GM12878 (cell line): ENCODE measurements at regions not wholly inside any gene's neighbourhood (a gene's known extent, or its start where the extent isn't known, plus 50 kb on each side); places are given as distances from the start of the nearest gene placed in this dataset.

Experiments
- ATAC-seq: fragments of 200-7000 bp; cut with Tn5 transposase; 3 replicates; pipeline ENCODE4 v1.9.1; 2020; ENCODE audit warnings: mild to moderate bottlenecking, moderate library complexity
- BruUV-seq: library from RNA; stranded (reverse); fragments of 400-500 nt; replicated peaks from 2 replicates; lab custom pipeline; 2021; lab: Mats Ljungman, UMichigan
- CTCF ChIA-PET: fragments of 300-600 bp; sonication (Branson Sonifier 250); formaldehyde crosslinking; extraction: SDS; loops from one replicate; lab custom pipeline; 2021; ENCODE audit warnings: inconsistent platforms; lab: Yijun Ruan, JAX
- POLR2A ChIA-PET: fragments of 350-600 bp; formaldehyde crosslinking; extraction: SDS; loops from one replicate; lab custom pipeline; 2021; ENCODE audit warnings: inconsistent platforms; lab: Charles Lee
- RAD21 ChIA-PET: fragments of 300-600 bp; sonication (Branson Sonifier 250); formaldehyde crosslinking; loops from one replicate; lab custom pipeline; 2023; ENCODE audit warnings: antibody characterized with exemption; ENCODE audit not compliant: unreplicated experiment; lab: Charles Lee
- SMC1A ChIA-PET: fragments of 300-600 bp; sonication (Branson Sonifier 250); formaldehyde crosslinking; loops from one replicate; lab custom pipeline; 2023; ENCODE audit not compliant: unreplicated experiment, uncharacterized antibody; lab: Charles Lee
- DNase-seq: peaks from one replicate; pipeline ENCODE4 v3.0.0-alpha.2; 2011; ENCODE audit warnings: low read depth, low spot score
- FAIRE-seq: peaks from 3 replicates; lab custom pipeline; 2011; peaks lifted over from hg19 to GRCh38; lab: Jason Lieb, UNC
- H2AFZ ChIP-seq: 2 replicates; pipeline ENCODE4 v1.6.0; 2011; ENCODE audit warnings: low read depth, low read length, control low read depth; ENCODE audit not compliant: control insufficient read depth
- H3K27ac ChIP-seq: 2 replicates; pipeline ENCODE4 v1.5.1; 2011; ENCODE audit warnings: control low read depth; ENCODE audit not compliant: control insufficient read depth, insufficient read depth
- H3K27me3 ChIP-seq, 2 experiments: replicated peaks in 1 of 2; 2 replicates each; pipeline versions ENCODE4 v1.6.0 to v1.6.1; 2011; ENCODE audit warnings: low read length in 1 of 2; ENCODE audit not compliant: control insufficient read depth in 2 of 2, insufficient read depth in 2 of 2
- H3K36me3 ChIP-seq, 2 experiments: 2 replicates each; pipeline ENCODE4 v1.5.1; 2011; ENCODE audit warnings: low read length in 1 of 2; ENCODE audit not compliant: control insufficient read depth in 2 of 2, insufficient read depth in 2 of 2
- H3K4me1 ChIP-seq: 2 replicates; pipeline ENCODE4 v1.6.1; 2011; ENCODE audit warnings: mild to moderate bottlenecking, low read length, moderate library complexity, mixed read lengths; ENCODE audit not compliant: control insufficient read depth, insufficient read depth
- H3K4me2 ChIP-seq: 2 replicates; pipeline ENCODE4 v1.6.0; 2011; ENCODE audit warnings: control low read depth; ENCODE audit not compliant: control insufficient read depth, insufficient read depth
- H3K4me3 ChIP-seq: fragments of 200-600 bp; sonication (generic); 2 replicates; pipeline ENCODE4 v1.5.1; 2016
- H3K79me2 ChIP-seq: 2 replicates; pipeline ENCODE4 v1.6.0; 2011; ENCODE audit warnings: low read length; ENCODE audit not compliant: control insufficient read depth, insufficient read depth
- H3K9ac ChIP-seq: 2 replicates; pipeline ENCODE4 v1.8.0; 2011; ENCODE audit warnings: low read length, control low read depth, mixed read lengths; ENCODE audit not compliant: control insufficient read depth, insufficient read depth
- H3K9me3 ChIP-seq: replicated peaks from 3 replicates; pipeline ENCODE4 v1.5.1; 2011; ENCODE audit warnings: mild to moderate bottlenecking, low read length; ENCODE audit not compliant: control insufficient read depth, insufficient read depth
- H4K20me1 ChIP-seq: 2 replicates; pipeline ENCODE4 v1.6.0; 2011; ENCODE audit not compliant: control insufficient read depth, insufficient read depth
- EED ChIP-seq: sonication (generic); IDR thresholded peaks from 2 replicates; pipeline ENCODE4 v1.6.1; 2016; ENCODE audit warnings: antibody characterized with exemption, low read depth
- POLR2AphosphoS5 ChIP-seq: IDR thresholded peaks from 2 replicates; pipeline ENCODE4 v1.6.1; 2011; ENCODE audit warnings: mild to moderate bottlenecking, low read length, inconsistent platforms
- RBBP5 ChIP-seq: fragments of 200-600 bp; sonication (generic); conservative IDR thresholded peaks from 2 replicates; pipeline ENCODE4 v1.6.1; 2016
- SP1 ChIP-seq: IDR thresholded peaks from one replicate; pipeline ENCODE4 v1.6.1; 2011; ENCODE audit warnings: low read depth, low read length
- SUPT20H ChIP-seq: IDR thresholded peaks from 2 replicates; pipeline ENCODE4 v1.6.1; 2011; ENCODE audit warnings: low read depth, mild to moderate bottlenecking, low read length, moderate library complexity, borderline replicate concordance; ENCODE audit not compliant: control insufficient read depth
- SUZ12 ChIP-seq: fragments of 200-600 bp; sonication (generic); IDR thresholded peaks from one replicate; pipeline ENCODE4 v1.6.1; 2018; ENCODE audit warnings: antibody characterized with exemption, mild to moderate bottlenecking; ENCODE audit not compliant: unreplicated experiment
- WRNIP1 ChIP-seq: IDR thresholded peaks from 2 replicates; pipeline ENCODE4 v1.6.1; 2011; ENCODE audit warnings: low read depth, low read length, improper control_type of control experiment, borderline replicate concordance
- WGBS: methylation state at CpG from one replicate; pipeline ENCODE4 v1.1.6; 2016; ENCODE audit warnings: low lambda C conversion rate; ENCODE audit not compliant: insufficient replicate concordance, insufficient coverage; ENCODE audit errors: missing lambda C conversion rate; 5-methylcytosine and 5-hydroxymethylcytosine counted together
- in situ Hi-C: fragments of 300-500 bp; cut with MboI; formaldehyde crosslinking; loops from 9 replicates; pipeline ENCODE4 v1.14.3; 2018; ENCODE audit warnings: mixed read lengths
- intact Hi-C: fragments of 100-400 bp; cut with micrococcal nuclease; formaldehyde crosslinking; loops from one replicate; pipeline ENCODE4 v1.14.2; 2022; ENCODE audit not compliant: unreplicated experiment
- TF ChIP-seq, protein P1 (sequence below): IDR thresholded peaks from 2 replicates; pipeline ENCODE4 v1.6.1; 2012; ENCODE audit warnings: low read depth, low read length, improper control_type of control experiment
- TF ChIP-seq, protein P2 (sequence below): IDR thresholded peaks from 2 replicates; pipeline ENCODE4 v1.6.1; 2012; ENCODE audit warnings: low read depth, low read length, improper control_type of control experiment

DNA sequence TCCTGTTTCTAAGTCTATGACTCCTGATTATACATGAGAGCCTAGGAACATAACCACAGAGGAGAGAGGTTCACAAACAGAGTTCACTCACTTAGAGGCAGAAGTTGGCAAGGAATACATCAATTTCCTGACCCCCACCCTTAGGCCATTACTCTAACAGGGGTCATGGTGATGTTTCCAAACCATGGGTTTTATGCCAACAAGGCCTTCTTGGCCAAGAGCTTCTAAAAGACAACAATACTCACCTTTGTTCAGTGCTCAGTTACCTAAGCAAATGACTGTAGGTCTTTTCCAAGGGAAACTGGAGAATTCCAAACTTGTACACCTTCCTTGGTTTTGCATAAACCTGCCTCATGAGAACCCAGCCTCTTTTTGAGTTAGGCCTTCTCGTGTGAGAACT lies 52.6 kb downstream of the ERICH4 start:
- Histone ChIP-seq H3K4me1 (no peaks in the 10 kb centered on the region), H4K20me1 (no peaks in the 10 kb centered on the region), H2AFZ (no peak overlapping the region), H3K4me3 (no peak overlapping the region), H3K27me3 (no peaks in the 10 kb centered on the region; a peak in 2 of 4 replicates), H3K27ac (no peak overlapping the region), H3K79me2 (no peaks in the 10 kb centered on the region), H3K36me3 (no peaks in the 10 kb centered on the region), H3K9ac (no peak overlapping the region), H3K9me3 (no peaks in the 10 kb centered on the region; the same call in 2 of the 3 replicates), H3K4me2 (no peak overlapping the region)
- ChIA-PET POLR2A (no interaction called here), SMC1A (no interaction called here), RAD21 (no interaction called here), CTCF (interaction anchor here (1.1 kb wide), 1 partner anchor 48 kb away, joined by 3 read pairs; no protein-coding TSS in a partner anchor)
- BruUV-seq, result no TSS peak
- DNase-seq, result no peak
- no peak for ATAC-seq
- no peak for TF ChIP-seq SUPT20H
- TF ChIP-seq, protein P1, sequence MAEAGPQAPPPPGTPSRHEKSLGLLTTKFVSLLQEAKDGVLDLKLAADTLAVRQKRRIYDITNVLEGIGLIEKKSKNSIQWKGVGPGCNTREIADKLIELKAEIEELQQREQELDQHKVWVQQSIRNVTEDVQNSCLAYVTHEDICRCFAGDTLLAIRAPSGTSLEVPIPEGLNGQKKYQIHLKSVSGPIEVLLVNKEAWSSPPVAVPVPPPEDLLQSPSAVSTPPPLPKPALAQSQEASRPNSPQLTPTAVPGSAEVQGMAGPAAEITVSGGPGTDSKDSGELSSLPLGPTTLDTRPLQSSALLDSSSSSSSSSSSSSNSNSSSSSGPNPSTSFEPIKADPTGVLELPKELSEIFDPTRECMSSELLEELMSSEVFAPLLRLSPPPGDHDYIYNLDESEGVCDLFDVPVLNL, result no peak
- TF ChIP-seq SUZ12, result no peak
- no peak for TF ChIP-seq EED
- TF ChIP-seq, protein P2, sequence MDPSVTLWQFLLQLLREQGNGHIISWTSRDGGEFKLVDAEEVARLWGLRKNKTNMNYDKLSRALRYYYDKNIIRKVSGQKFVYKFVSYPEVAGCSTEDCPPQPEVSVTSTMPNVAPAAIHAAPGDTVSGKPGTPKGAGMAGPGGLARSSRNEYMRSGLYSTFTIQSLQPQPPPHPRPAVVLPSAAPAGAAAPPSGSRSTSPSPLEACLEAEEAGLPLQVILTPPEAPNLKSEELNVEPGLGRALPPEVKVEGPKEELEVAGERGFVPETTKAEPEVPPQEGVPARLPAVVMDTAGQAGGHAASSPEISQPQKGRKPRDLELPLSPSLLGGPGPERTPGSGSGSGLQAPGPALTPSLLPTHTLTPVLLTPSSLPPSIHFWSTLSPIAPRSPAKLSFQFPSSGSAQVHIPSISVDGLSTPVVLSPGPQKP, result no peak
- no peak for TF ChIP-seq POLR2AphosphoS5
- no peak for TF ChIP-seq WRNIP1
- no peak for TF ChIP-seq RBBP5
- TF ChIP-seq SP1, result no peak
- WGBS, result 0% methylated on average over 1 of the region's 1 CpG
- intact Hi-C loops (no loop called here), in situ Hi-C loops (no loop called here)
- no peak for FAIRE-seq
